GM12892 (cell line): ENCODE measurements at regions not wholly inside any gene's neighbourhood (a gene's known extent, or its start where the extent isn't known, plus 50 kb on each side); places are given as distances from the start of the nearest gene placed in this dataset.

Source experiments
- POLR2AphosphoS5 ChIP-seq: IDR thresholded peaks from 2 replicates; pipeline ENCODE4 v1.6.1; 2011; ENCODE audit warnings: low read depth, low read length, control low read depth
- TAF1 ChIP-seq: IDR thresholded peaks from 2 replicates; pipeline ENCODE4 v1.6.1; 2011; ENCODE audit warnings: low read depth, mild to moderate bottlenecking, control low read depth, low read length, borderline replicate concordance

DNA sequence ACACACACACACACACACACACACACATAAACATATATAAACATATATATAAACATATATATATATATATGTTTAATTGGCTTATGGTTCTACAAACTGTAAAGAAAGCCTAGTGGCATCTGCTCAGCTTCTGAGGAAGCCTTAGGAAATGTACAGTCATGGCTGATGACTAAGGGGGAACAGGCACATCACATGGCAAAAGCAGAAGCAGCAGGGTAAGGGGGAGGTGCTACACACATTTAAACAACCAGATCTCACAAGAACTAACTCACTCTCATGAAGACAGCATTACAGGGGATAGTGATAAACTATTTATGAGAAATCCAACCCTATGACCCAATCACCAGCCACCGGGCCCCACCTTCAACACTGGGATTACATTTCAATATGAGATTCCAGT is 922.9 kb downstream of the SI start:
- no peak for TF ChIP-seq POLR2AphosphoS5
- no peak for TF ChIP-seq TAF1
